Breast epithelium (tissue), 3 donors: ENCODE measurements at regions not wholly inside any gene's neighbourhood (a gene's known extent, or its start where the extent isn't known, plus 50 kb on each side); places are given as distances from the start of the nearest gene placed in this dataset.

Source experiments
- POLR2A ChIP-seq: fragments of 450-650 bp; IDR thresholded peaks from one replicate; pipeline ENCODE4 v1.6.1; 2016; ENCODE audit warnings: antibody characterized with exemption, mild to moderate bottlenecking, moderate library complexity
- POLR2AphosphoS5 ChIP-seq, 3 donors: sonication (generic); formaldehyde crosslinking; IDR thresholded peaks; one replicate each; pipeline ENCODE4 v1.6.1; 2017; ENCODE audit warnings: antibody characterized with exemption in 3 of 3
- TF ChIP-seq, protein P1 (sequence below), 3 donors: fragments of 450-650 bp; IDR thresholded peaks; one replicate each; pipeline ENCODE4 v1.5.1; 2016 to 2017; ENCODE audit warnings: antibody characterized with exemption in 3 of 3, mild to moderate bottlenecking in 3 of 3, moderate library complexity in 3 of 3

DNA sequence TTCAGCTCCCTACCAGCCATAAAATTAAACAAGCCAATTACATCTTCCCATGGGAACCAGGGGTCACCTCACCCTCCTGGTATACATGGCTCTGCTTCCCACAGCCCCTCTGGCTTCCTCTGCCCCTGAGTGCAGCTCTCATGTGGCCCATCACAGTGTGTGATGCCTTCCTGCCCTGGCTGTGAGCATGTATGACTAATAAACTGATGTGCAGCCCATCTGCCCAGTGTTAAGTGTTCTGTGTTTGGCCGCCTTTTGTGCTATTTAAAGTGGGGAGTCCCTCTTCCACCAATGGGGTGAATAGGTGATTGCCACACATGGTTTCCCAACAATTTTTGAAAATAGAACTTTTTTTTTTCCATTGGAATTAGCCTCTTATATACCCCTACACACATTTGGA is 87.7 kb upstream of the PIEZO2 start:
- TF ChIP-seq POLR2A (no peak), POLR2AphosphoS5 (IDR thresholded peaks at IDR 0.05) (no peak)
- TF ChIP-seq, protein P1, sequence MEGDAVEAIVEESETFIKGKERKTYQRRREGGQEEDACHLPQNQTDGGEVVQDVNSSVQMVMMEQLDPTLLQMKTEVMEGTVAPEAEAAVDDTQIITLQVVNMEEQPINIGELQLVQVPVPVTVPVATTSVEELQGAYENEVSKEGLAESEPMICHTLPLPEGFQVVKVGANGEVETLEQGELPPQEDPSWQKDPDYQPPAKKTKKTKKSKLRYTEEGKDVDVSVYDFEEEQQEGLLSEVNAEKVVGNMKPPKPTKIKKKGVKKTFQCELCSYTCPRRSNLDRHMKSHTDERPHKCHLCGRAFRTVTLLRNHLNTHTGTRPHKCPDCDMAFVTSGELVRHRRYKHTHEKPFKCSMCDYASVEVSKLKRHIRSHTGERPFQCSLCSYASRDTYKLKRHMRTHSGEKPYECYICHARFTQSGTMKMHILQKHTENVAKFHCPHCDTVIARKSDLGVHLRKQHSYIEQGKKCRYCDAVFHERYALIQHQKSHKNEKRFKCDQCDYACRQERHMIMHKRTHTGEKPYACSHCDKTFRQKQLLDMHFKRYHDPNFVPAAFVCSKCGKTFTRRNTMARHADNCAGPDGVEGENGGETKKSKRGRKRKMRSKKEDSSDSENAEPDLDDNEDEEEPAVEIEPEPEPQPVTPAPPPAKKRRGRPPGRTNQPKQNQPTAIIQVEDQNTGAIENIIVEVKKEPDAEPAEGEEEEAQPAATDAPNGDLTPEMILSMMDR (IDR thresholded peaks at IDR 0.05) = no peak
